Panc1 (cell line): ENCODE measurements at regions not wholly inside any gene's neighbourhood (a gene's known extent, or its start where the extent isn't known, plus 50 kb on each side); places are given as distances from the start of the nearest gene placed in this dataset.

Source experiments
- ATAC-seq: fragments of 200-7000 bp; cut with Tn5 transposase; 2 replicates; pipeline ENCODE4 v1.9.1; 2020; ENCODE audit warnings: mild to moderate bottlenecking, moderate library complexity
- BruUV-seq: library from RNA; stranded (reverse); fragments of 400-500 nt; replicated peaks from 2 replicates; lab custom pipeline; 2021; lab: Mats Ljungman, UMichigan
- CTCF ChIA-PET: fragments of 300-600 bp; sonication (Branson Sonifier 250); formaldehyde crosslinking; loops from one replicate; lab custom pipeline; 2022; ENCODE audit warnings: antibody characterized with exemption; lab: Charles Lee
- POLR2A ChIA-PET: fragments of 300-600 bp; sonication (Branson Sonifier 250); formaldehyde crosslinking; loops from one replicate; lab custom pipeline; 2022; ENCODE audit warnings: antibody characterized with exemption; lab: Charles Lee
- DNase-seq: peaks from one replicate; pipeline ENCODE4 v3.0.0-alpha.2; 2010; ENCODE audit warnings: low read depth, low spot score
- H3K27ac ChIP-seq: 2 replicates; pipeline ENCODE4 v1.5.1; 2011; ENCODE audit warnings: mild to moderate bottlenecking, low read length, inconsistent platforms
- H3K27me3 ChIP-seq: fragments of 200-500 bp; sonication (Bioruptor generic); 2 replicates; pipeline ENCODE4 v1.6.0; 2014; ENCODE audit warnings: low read length, inconsistent platforms; ENCODE audit not compliant: control insufficient read depth, insufficient read depth
- H3K36me3 ChIP-seq: fragments of 200-500 bp; sonication (Bioruptor generic); 2 replicates; pipeline ENCODE4 v1.5.1; 2014; ENCODE audit warnings: inconsistent platforms, mild to moderate bottlenecking, low read length, moderate library complexity; ENCODE audit not compliant: control insufficient read depth, insufficient read depth
- H3K4me1 ChIP-seq: 2 replicates; pipeline ENCODE4 v1.5.1; 2011; ENCODE audit warnings: inconsistent platforms, mild to moderate bottlenecking, low read length, moderate library complexity; ENCODE audit not compliant: control insufficient read depth, insufficient read depth
- H3K4me3 ChIP-seq, 2 experiments: 2 replicates each; pipeline ENCODE4 v1.5.1; 2011 to 2012; ENCODE audit warnings: low read depth in 2 of 2, low read length in 2 of 2, mild to moderate bottlenecking in 2 of 2, inconsistent platforms in 1 of 2, moderate library complexity in 1 of 2
- H3K9me3 ChIP-seq: fragments of 200-500 bp; sonication (Bioruptor generic); 2 replicates; pipeline ENCODE4 v1.5.1; 2014; ENCODE audit warnings: low read depth, mild to moderate bottlenecking, inconsistent platforms, low read length, moderate library complexity; ENCODE audit not compliant: control insufficient read depth, insufficient read depth
- POLR2AphosphoS5 ChIP-seq: IDR thresholded peaks from 2 replicates; pipeline ENCODE4 v1.6.1; 2012; ENCODE audit warnings: mild to moderate bottlenecking, low read depth, low read length, moderate library complexity
- SIN3A ChIP-seq: IDR thresholded peaks from 2 replicates; pipeline ENCODE4 v1.6.1; 2012; ENCODE audit warnings: low read depth, mild to moderate bottlenecking, low read length, moderate library complexity, borderline replicate concordance; ENCODE audit not compliant: insufficient read depth
- TCF7L2 ChIP-seq: IDR thresholded peaks from 2 replicates; pipeline ENCODE4 v1.6.1; 2011; ENCODE audit warnings: mild to moderate bottlenecking, low read depth, low read length, inconsistent platforms
- in situ Hi-C: cut with HindIII; loops from 2 replicates; pipeline ENCODE4 v1.10.0; 2016; ENCODE audit warnings: low sequenced_read_pairs, low pct_unique_long_range_greater_than_20kb
- intact Hi-C: fragments of 100-400 bp; cut with micrococcal nuclease; formaldehyde crosslinking; loops from one replicate; pipeline ENCODE4 v1.10.0; 2022; ENCODE audit not compliant: unreplicated experiment
- TF ChIP-seq, protein P1 (sequence below), 2 experiments: IDR thresholded peaks; 2 replicates each; pipeline ENCODE4 v1.6.1; 2011 to 2012; ENCODE audit warnings: low read depth in 2 of 2, control low read depth in 1 of 2, low read length in 1 of 2, mild to moderate bottlenecking in 1 of 2, moderate library complexity in 1 of 2; ENCODE audit not compliant: insufficient read depth in 1 of 2
- TF ChIP-seq, protein P2 (sequence below): fragments of 450-650 bp; IDR thresholded peaks from 2 replicates; pipeline ENCODE4 v1.5.1; 2017; ENCODE audit warnings: mild to moderate bottlenecking

DNA sequence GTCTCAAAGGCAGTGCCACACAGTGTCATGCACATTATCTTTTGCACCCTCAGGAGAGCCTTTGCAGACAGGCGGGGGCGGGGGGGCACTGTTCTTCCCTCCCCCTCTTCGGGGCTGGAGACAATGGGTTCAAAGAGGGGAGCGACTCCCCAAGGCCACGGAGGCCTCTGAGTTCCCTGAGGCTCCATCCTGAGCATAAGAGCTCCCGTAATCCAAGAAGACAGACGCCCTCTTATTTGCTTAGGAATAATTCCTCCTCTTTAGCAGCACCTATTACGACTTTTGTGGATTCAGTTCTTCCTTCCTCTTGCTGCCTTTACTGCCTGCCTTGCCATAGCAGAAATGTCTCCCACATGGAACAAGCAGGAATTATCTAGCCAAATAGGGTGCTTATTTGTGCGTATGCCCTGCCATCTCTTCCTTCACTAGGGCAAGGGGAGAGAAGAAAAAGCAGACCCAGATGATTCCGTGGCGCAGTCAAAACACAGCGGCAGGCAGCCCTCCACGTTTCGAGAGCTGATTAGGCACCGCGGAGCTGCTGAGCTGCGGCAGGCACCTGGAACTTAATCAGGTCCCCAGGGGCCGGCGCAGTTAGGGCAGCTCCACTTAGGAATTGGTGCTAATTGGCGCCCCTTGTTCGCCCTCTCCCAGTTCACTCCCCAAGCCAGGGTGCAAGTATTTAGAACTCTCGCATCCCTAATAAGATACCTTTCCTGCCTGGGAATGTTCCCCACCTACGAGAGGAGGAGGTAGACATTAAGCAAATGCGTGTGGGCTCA, 233.4 kb upstream of the MYT1L start:
- H3K36me3 ChIP-seq = no peaks in the 10 kb centered on the region
- in situ Hi-C loops (no loop called here), intact Hi-C loops (no loop called here)
- ATAC-seq (no peak), DNase-seq (no peak)
- H3K27ac ChIP-seq = no peak overlapping the region
- no peaks in the 10 kb centered on the region for H3K9me3 ChIP-seq
- TF ChIP-seq TCF7L2 = no peak
- TF ChIP-seq POLR2AphosphoS5 = no peak
- TF ChIP-seq, protein P1, sequence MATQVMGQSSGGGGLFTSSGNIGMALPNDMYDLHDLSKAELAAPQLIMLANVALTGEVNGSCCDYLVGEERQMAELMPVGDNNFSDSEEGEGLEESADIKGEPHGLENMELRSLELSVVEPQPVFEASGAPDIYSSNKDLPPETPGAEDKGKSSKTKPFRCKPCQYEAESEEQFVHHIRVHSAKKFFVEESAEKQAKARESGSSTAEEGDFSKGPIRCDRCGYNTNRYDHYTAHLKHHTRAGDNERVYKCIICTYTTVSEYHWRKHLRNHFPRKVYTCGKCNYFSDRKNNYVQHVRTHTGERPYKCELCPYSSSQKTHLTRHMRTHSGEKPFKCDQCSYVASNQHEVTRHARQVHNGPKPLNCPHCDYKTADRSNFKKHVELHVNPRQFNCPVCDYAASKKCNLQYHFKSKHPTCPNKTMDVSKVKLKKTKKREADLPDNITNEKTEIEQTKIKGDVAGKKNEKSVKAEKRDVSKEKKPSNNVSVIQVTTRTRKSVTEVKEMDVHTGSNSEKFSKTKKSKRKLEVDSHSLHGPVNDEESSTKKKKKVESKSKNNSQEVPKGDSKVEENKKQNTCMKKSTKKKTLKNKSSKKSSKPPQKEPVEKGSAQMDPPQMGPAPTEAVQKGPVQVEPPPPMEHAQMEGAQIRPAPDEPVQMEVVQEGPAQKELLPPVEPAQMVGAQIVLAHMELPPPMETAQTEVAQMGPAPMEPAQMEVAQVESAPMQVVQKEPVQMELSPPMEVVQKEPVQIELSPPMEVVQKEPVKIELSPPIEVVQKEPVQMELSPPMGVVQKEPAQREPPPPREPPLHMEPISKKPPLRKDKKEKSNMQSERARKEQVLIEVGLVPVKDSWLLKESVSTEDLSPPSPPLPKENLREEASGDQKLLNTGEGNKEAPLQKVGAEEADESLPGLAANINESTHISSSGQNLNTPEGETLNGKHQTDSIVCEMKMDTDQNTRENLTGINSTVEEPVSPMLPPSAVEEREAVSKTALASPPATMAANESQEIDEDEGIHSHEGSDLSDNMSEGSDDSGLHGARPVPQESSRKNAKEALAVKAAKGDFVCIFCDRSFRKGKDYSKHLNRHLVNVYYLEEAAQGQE (IDR thresholded peaks at IDR 0.05; ENCODE audit: insufficient read depth in 1 of 2, low read depth in 2 of 2, low read length in 1 of 2) = no peak
- TF ChIP-seq, protein P2, sequence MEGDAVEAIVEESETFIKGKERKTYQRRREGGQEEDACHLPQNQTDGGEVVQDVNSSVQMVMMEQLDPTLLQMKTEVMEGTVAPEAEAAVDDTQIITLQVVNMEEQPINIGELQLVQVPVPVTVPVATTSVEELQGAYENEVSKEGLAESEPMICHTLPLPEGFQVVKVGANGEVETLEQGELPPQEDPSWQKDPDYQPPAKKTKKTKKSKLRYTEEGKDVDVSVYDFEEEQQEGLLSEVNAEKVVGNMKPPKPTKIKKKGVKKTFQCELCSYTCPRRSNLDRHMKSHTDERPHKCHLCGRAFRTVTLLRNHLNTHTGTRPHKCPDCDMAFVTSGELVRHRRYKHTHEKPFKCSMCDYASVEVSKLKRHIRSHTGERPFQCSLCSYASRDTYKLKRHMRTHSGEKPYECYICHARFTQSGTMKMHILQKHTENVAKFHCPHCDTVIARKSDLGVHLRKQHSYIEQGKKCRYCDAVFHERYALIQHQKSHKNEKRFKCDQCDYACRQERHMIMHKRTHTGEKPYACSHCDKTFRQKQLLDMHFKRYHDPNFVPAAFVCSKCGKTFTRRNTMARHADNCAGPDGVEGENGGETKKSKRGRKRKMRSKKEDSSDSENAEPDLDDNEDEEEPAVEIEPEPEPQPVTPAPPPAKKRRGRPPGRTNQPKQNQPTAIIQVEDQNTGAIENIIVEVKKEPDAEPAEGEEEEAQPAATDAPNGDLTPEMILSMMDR = no peak
- no peak for TF ChIP-seq SIN3A
- H3K4me3 ChIP-seq = no peak overlapping the region
- H3K4me1 ChIP-seq = no peaks in the 10 kb centered on the region
- ChIA-PET CTCF (no interaction called here), POLR2A (no interaction called here)
- no TSS peak for BruUV-seq
- no peaks in the 10 kb centered on the region; the same call in 1 of the 2 replicates for H3K27me3 ChIP-seq

DNA sequence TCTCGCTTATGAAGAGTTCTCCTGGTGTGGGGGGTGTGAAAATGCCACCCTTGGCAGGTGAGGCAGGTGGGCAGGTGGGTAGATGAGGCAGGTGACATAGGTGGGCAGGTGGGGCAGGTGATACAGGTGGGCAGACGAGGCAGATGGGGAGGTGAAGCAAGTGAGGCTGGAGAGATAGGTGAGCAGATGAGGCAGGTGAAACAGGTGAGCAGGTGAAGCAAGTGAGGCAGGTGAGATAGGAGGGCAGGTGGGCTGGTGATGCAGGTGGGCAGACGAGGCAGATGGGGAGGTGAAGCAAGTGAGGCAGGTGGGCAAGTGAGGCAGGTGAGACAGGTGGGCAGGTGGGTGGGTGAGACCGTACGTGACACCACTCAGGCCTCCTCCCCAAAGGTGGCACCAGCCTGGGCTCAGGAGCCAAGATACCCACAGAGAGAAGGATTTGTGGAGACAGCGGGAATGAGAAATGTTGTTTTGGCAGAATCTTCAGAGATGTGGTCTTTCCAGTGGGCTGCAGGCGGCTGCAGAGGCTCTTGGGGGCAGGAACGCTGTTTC, 232.3 kb upstream of the MYT1L start:
- no peaks in the 10 kb centered on the region for H3K4me1 ChIP-seq
- no peak overlapping the region for H3K27ac ChIP-seq
- ChIA-PET POLR2A (no interaction called here), CTCF (no interaction called here)
- no peak for ATAC-seq
- no peaks in the 10 kb centered on the region for H3K9me3 ChIP-seq
- intact Hi-C loops (no loop called here), in situ Hi-C loops (no loop called here)
- H3K4me3 ChIP-seq = no peak overlapping the region
- no TSS peak for BruUV-seq
- H3K36me3 ChIP-seq = no peaks in the 10 kb centered on the region
- TF ChIP-seq, protein P1 (IDR thresholded peaks at IDR 0.05; ENCODE audit: insufficient read depth in 1 of 2, low read depth in 2 of 2, low read length in 1 of 2) = no peak
- TF ChIP-seq SIN3A (no peak), POLR2AphosphoS5 (no peak), TCF7L2 (no peak)
- TF ChIP-seq, protein P2 = no peak
- no peak for DNase-seq
- H3K27me3 ChIP-seq = no peaks in the 10 kb centered on the region; the same call in 1 of the 2 replicates
